ENCODE measurements at regions not wholly inside any gene's neighbourhood (a gene's known extent, or its start where the extent isn't known, plus 50 kb on each side); places are given as distances from the start of the nearest gene placed in this dataset.

DNA sequence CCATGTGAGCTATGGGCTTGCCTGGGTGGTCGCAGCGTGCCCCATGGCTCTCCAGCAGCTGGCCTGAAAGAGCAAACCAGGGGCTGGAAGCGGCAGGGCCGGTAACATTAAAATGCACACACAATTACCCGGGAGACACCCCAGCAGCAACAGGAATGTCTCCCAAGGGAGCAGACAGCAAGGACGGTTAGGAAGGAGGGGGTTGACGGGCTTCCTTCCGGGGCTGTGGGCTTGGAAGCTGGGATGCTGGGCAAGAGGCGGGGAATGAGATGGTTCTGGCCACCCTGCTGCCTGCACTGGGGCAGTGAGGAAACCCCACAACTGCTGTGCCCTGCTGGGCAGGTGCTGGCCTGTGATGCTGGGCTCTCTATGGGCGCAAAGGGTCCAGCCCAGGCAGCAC, 71.8 kb upstream of the ADAMTS2 start:
- TF ChIP-seq, protein P1, sequence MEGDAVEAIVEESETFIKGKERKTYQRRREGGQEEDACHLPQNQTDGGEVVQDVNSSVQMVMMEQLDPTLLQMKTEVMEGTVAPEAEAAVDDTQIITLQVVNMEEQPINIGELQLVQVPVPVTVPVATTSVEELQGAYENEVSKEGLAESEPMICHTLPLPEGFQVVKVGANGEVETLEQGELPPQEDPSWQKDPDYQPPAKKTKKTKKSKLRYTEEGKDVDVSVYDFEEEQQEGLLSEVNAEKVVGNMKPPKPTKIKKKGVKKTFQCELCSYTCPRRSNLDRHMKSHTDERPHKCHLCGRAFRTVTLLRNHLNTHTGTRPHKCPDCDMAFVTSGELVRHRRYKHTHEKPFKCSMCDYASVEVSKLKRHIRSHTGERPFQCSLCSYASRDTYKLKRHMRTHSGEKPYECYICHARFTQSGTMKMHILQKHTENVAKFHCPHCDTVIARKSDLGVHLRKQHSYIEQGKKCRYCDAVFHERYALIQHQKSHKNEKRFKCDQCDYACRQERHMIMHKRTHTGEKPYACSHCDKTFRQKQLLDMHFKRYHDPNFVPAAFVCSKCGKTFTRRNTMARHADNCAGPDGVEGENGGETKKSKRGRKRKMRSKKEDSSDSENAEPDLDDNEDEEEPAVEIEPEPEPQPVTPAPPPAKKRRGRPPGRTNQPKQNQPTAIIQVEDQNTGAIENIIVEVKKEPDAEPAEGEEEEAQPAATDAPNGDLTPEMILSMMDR (IDR thresholded peaks at IDR 0.05) = no peak
- TF ChIP-seq POLR2A (IDR thresholded peaks at IDR 0.05) = no peak

All from lower leg skin (tissue), 3 donors.